DMS 273 treated with DMSO at 0.1 percent for 48 hours (cell line): ENCODE measurements at regions not wholly inside any gene's neighbourhood (a gene's known extent, or its start where the extent isn't known, plus 50 kb on each side); places are given as distances from the start of the nearest gene placed in this dataset.

ENCODE experiments used
- DNase-seq: peaks from one replicate; lab custom pipeline; 2025; lab: John Stamatoyannopoulos, UW

DNA sequence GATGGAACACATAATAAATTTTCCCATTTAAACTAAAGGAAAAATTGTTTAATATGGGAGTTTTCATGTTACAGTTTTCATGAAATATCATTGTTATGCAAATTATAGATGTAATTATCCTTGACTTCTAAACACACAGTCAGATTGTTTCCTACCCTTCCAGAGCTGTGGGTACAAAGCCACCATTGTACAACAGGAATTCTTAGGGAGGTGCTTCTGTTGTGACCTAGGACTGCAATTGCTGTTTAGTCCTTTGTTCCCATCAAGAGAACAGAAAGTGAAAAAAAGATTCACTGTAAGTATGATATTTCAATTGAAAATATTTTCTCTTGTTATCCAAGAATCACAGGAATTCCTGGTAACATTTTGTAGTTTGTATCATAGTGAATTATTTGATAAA is 455.3 kb upstream of the NAALADL2 start:
- DNase-seq, result no peak

DNA sequence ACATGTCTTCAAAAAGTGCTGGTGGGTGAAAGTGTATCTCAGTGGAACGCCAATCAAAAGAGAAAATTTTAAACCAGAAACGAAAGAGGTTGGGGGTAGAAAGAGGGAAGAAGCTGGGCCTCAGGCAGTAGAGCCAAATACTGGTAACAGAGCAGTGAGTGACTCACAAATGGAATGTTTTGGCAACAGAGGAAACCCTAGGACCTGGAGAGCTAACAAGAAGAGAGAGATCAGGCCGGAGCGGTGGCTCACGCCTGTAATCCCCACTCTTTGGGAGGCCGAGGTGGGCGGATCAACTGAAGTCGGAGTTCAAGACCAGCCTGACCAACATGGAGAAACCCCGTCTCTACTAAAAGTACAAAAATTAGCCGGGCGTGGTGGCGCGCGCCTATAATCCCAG is 450.8 kb upstream of the NAALADL2 start:
- DNase-seq, result no peak

DNA sequence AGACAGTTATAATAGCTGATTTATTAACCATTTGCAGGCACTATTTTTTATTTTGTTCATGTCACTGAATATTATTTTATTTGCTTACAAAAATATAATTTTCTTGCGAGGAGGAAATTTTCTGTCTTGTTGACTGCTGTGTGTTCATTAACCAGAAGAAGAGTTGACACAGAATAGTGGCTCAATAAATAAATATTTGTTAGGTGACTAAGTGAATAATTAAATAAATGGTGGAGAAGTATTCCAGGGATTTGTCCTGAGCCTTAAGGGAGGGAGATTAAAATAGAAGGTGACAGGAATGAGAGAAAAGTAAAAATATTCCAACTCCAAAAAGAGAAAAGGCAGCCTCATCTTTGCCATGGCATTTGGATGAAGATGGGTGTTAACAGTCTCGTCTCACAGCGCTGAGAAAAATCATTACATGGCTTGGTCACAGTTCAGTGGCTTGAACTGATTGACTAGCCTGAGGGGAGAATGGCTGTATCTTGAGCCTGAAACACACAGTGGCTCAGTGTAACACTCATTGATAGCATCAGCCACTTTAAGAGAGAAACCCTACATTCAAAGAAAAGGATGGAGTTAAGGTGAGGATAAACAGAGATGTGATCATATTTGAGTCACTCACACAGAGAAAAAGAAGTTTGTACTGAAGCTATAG is 449.9 kb upstream of the NAALADL2 start:
- no peak for DNase-seq

GRCh38 chr3:174413062-174413912 is 445.8 kb upstream of the NAALADL2 start:
- no peak for DNase-seq

GRCh38 chr3:174414902-174415301 is 444.2 kb upstream of the NAALADL2 start:
- no peak for DNase-seq

DNA sequence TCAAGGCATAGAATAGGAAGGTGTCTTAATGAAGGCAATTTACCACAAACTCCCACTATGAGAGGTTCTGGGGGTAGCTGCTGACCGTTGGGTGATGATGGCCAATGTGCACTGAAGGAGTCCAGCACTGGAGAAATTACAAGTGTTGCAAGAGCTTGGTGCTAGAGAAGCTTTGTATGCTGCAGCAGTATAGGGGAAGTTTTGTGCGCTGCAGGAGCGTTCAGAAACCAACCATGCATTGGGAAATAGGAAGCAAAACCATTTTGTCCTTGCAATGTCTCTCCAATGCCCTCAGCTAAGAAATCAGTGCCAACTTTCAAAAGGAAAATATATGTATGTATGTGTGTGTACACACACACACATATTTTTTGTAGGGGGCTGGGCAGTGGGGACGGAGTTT is 441.6 kb upstream of the NAALADL2 start:
- DNase-seq, result no peak

DNA sequence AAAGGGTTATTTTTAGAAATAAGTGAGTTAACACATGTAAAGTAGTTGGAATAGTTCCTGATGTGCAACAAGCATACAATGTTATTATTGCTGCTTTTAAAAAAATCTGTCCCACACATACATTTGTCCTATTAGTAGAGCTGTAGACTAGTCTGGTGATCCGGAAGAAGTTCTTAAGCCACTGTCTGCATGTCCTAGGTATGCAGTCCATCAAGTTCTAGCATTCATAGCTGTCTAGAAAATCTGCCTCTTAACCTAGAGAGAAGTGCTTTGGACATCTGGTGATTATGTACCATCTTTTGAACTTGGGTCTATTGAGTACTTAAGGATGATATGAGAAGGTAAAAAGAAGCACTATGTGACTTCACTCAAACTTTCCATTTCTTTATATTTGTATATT is 439.9 kb upstream of the NAALADL2 start:
- DNase-seq, result no peak

- DNase-seq, result no peak
These were observed 435.2 kb upstream of the NAALADL2 start for GRCh38 chr3:174423936-174424335.

- DNase-seq, result no peak
These were observed 434.5 kb upstream of the NAALADL2 start for GRCh38 chr3:174424656-174425055.

DNA sequence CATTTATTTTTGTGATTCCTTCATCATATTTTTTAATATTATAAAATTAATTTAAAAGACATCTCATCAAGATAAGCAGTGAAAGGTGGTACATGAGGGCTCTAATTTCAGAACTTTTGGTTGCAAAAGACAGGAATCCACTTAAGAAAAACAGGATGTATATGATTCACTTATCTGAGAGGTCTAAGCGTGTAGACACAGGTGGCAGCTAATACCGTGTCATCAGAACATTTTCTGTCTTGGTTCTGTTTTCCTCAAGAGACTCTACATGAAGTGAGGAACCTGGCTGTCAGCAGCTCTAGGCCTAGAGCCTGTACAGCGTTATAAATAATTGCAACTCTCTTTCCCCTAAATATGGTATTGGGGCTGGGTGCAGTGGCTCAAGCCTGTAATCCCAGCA is 433.7 kb upstream of the NAALADL2 start:
- no peak for DNase-seq

GRCh38 chr3:174430986-174431385 is 428.1 kb upstream of the NAALADL2 start:
- DNase-seq, result no peak

- DNase-seq, result no peak
These were observed 427.4 kb upstream of the NAALADL2 start for GRCh38 chr3:174431717-174432116.

DNA sequence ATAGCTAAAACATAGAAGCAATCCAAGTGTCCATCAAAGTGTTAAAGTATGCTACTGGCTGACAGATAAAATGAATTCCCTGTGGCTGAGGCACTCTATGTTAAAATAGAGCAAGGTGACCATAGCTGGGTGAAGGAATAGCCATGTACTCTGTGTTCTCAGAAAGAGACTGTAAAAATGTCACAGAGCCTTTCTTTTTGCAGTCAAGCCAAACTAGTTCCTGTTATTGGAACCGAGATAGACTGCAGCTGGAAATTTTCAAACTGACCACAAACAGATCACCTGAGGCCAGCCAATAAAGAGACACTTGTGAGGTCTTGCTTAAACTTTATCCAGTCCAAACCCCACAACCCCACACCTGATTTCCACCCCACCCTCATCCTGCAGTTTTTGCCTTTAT is 422.8 kb upstream of the NAALADL2 start:
- DNase-seq, result no peak

DNA sequence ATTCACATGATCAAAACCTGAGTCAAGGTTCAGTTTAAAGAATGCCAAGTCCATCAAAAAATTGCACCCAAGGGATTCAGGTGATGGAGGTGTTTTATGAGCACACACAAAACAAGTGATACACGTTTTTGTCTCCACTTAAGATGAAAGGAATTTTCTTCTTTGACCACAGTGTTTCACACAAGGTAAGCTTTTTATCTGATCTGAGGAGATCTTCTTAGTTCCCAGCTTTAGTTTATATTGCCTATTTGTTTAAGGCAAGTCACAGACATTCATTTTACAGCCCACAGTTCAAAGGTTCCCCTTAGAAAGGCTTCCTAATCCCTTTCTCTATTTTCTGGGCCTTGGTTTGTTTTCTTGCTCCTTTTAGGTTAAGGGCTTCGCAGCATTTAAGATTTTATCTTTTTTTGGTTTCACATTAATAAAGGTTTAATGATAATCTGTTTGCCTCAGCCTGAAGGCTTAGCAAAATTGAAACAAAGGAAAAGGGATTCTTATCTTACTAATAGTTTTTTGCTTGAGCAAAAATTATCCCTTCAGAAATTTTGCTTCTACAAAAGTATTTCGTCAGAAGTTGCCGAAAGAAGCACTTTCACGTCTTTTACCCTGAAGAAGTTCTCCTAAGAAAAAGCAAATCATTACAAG is 420.5 kb upstream of the NAALADL2 start:
- no peak for DNase-seq

GRCh38 chr3:174439331-174440252 is 419.5 kb upstream of the NAALADL2 start:
- DNase-seq, result peak; percentile 52

DNA sequence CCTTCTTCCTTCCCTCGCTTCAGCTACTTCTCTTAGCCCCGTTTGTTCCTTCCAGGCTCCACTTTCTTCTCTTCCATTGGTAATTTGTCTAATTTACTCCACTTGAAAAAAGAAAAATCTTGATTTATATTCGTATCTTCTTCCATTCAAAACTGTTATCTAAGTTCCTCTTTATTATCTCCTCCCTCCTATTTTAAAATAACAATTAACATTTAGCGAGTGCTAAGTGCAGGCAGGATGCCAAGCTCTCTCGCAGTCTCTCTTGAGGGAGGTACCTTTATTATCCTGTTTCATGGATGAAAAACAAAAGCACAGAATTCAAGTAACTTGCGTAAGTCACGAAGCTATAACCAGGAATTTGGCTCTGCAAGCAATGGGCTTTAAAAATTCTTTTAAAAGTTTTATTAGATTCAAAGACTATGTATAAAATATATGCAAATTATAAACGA is 418.9 kb upstream of the NAALADL2 start:
- DNase-seq, result peak; percentile 44

GRCh38 chr3:174440741-174441587 is 418.2 kb upstream of the NAALADL2 start:
- DNase-seq, result peak; percentile 85

DNA sequence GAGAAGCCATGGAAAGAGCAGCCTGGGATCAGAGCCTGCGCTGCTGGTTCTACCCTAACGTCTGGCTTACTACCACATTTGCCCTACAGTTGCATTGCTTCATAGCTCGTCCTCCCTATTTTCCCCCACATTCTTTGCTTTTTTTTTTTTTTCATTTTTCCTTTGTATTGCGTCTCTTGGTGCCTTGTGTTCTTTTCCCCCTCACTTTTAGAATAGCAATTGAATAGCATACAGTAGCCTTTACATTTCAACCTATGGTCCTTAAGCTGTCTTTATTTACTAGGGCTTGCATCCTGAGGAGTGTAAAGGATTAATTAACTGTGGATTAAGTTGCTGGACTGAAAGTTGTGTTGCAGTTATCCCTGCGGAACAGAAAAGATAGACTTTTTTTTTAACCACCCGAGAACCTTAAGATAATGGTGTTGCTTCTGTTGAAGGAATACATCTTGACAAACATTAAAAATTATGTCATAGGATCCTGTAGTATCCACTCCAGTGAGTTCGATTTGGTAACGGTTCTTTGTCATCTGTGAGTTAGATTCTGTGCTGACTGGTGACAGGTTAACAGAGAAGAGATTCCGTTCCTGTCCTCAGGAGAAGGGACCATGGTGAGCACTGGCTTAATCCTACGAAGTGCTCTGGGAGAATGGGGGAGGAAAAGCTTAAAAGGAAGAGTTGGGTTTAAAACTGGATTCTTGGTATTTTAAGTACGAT is 417.4 kb upstream of the NAALADL2 start:
- DNase-seq, result no peak

DNA sequence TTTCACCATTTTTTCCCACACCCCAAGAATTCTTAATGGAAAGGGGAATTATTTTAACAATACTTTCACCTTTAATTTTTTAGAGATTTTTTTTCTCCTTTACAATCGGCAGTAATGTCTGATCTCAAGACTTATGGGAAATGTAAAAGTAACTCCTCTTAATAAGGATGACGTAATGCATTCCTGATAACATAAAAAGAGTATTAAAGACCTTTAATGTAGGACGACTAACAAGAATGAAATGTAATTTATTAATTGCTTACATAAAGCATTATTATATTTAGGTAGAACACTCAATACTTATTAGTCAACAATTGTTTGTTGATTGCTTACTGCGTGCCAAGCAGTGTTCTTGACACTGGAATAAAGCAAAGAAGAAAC is 416.8 kb upstream of the NAALADL2 start:
- no peak for DNase-seq

DNA sequence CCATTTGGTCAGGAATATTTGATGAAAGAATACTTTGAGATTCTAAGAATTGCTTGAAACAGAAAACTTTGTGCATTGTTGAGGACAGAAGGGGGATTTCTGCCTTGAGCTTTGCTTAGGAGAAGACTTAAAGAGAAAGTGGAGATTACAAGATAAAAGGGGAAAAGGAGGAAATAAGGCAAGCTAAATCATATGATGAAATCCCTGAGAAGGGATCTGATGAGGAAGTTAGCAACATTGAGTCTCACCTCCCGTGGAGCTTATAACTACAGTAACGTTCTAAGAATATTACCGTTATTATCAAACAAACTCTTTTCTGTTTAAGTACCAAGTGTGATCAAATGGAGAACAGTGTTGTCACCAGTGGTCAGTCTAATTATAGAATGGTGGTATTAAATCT is 414.7 kb upstream of the NAALADL2 start:
- DNase-seq, result no peak
